ENCODE measurements at regions not wholly inside any gene's neighbourhood (a gene's known extent, or its start where the extent isn't known, plus 50 kb on each side); places are given as distances from the start of the nearest gene placed in this dataset.

- ChIA-PET CTCF (no interaction called here), SMC1A (ENCODE audit: uncharacterized antibody, unreplicated experiment) (no interaction called here), POLR2A (no interaction called here), RAD21 (ENCODE audit: unreplicated experiment) (no interaction called here)
- Histone ChIP-seq H2AFZ (ENCODE audit: control insufficient read depth, low read depth, low read length) (no peak overlapping the region), H3K4me2 (ENCODE audit: control insufficient read depth, insufficient read depth) (no peak overlapping the region), H3K4me1 (ENCODE audit: control insufficient read depth, insufficient read depth, low read length) (no peaks in the 10 kb centered on the region), H3K4me3 (no peak overlapping the region), H3K36me3 (ENCODE audit: control insufficient read depth in 2 of 2, insufficient read depth in 2 of 2, low read length in 1 of 2) (no peaks in the 10 kb centered on the region), H4K20me1 (ENCODE audit: control insufficient read depth, insufficient read depth) (no peaks in the 10 kb centered on the region), H3K27me3 (replicated peaks in 1 of 2; ENCODE audit: control insufficient read depth in 2 of 2, insufficient read depth in 2 of 2, low read length in 1 of 2) (no peaks in the 10 kb centered on the region), H3K9me3 (replicated peaks; ENCODE audit: control insufficient read depth, insufficient read depth, low read length) (no peaks in the 10 kb centered on the region), H3K79me2 (ENCODE audit: control insufficient read depth, insufficient read depth, low read length) (no peaks in the 10 kb centered on the region), H3K9ac (ENCODE audit: control insufficient read depth, insufficient read depth, low read length) (no peak overlapping the region), H3K27ac (ENCODE audit: control insufficient read depth, insufficient read depth) (no peak overlapping the region)
- no TSS peak for BruUV-seq (replicated peaks)
- intact Hi-C loops (cut with micrococcal nuclease; ENCODE audit: unreplicated experiment) = no loop called here
- FAIRE-seq (no peak), ATAC-seq (no peak), DNase-seq (ENCODE audit: low read depth, low spot score) (no peak)
- TF ChIP-seq ZNF217 (IDR thresholded peaks at IDR 0.05) (no peak), SP1 (IDR thresholded peaks at IDR 0.05; ENCODE audit: low read depth, low read length) (no peak), IKZF2 (IDR thresholded peaks at IDR 0.05) (no peak), BACH1 (IDR thresholded peaks at IDR 0.05; ENCODE audit: borderline replicate concordance) (no peak), JUNB (IDR thresholded peaks at IDR 0.05) (no peak), RUNX3 (IDR thresholded peaks at IDR 0.05; ENCODE audit: low read length) (no peak), HDAC6 (IDR thresholded peaks at IDR 0.05; ENCODE audit: unreplicated experiment) (no peak), ZNF622 (IDR thresholded peaks at IDR 0.05) (no peak), ATF3 (IDR thresholded peaks at IDR 0.05; ENCODE audit: borderline replicate concordance, extremely low read depth, low read depth, low read length) (no peak), FOXK2 (IDR thresholded peaks at IDR 0.05) (no peak), SMARCA5 (IDR thresholded peaks at IDR 0.05) (no peak), CHD2 (IDR thresholded peaks at IDR 0.05; ENCODE audit: borderline replicate concordance, low read depth, low read length) (no peak), SMAD5 (IDR thresholded peaks at IDR 0.05; ENCODE audit: low read depth) (no peak), ZSCAN29 (IDR thresholded peaks at IDR 0.05) (no peak), MEF2B (IDR thresholded peaks at IDR 0.05; ENCODE audit: partially characterized antibody, poor library complexity, severe bottlenecking) (no peak), POLR2AphosphoS2 (IDR thresholded peaks at IDR 0.05; ENCODE audit: low read depth, low read length) (no peak)
- in situ Hi-C loops (cut with MboI) = no loop called here
Observed at GRCh38 chr2:66634784-66635183, 199.9 kb downstream of the MEIS1 start.

Data from GM12878 (cell line).